Neural cell (in vitro differentiated cells): ENCODE measurements at regions not wholly inside any gene's neighbourhood (a gene's known extent, or its start where the extent isn't known, plus 50 kb on each side); places are given as distances from the start of the nearest gene placed in this dataset.

ENCODE experiments used
- H2AFZ ChIP-seq: fragments of 200-600, 300-800 bp; sonication (generic), shearing (Covaris generic); 2 replicates; pipeline ENCODE4 v1.6.0; 2014; ENCODE audit warnings: low read depth, mild to moderate bottlenecking, antibody characterized with exemption, low read length, moderate library complexity
- H3F3A ChIP-seq: fragments of 200-600 bp; shearing (Covaris generic); 2 replicates; pipeline ENCODE4 v1.6.1; 2016; ENCODE audit warnings: mild to moderate bottlenecking, moderate library complexity, mixed read lengths, antibody characterized with exemption, low read length; ENCODE audit not compliant: insufficient read depth, poor library complexity, severe bottlenecking
- H3K27ac ChIP-seq: fragments of 200-600, 300-800 bp; sonication (generic), shearing (Covaris generic); 2 replicates; pipeline ENCODE4 v1.5.1; 2014; ENCODE audit warnings: mild to moderate bottlenecking, low read length, moderate library complexity
- H3K27me3 ChIP-seq: fragments of 300-800, 200-600 bp; sonication (generic), shearing (Covaris generic); 2 replicates; pipeline ENCODE4 v1.6.0; 2014; ENCODE audit warnings: mild to moderate bottlenecking, low read depth, low read length, moderate library complexity; ENCODE audit not compliant: insufficient read depth
- H3K36me3 ChIP-seq: fragments of 300-800, 200-600 bp; sonication (generic), shearing (Covaris generic); 2 replicates; pipeline ENCODE4 v1.5.1; 2014; ENCODE audit warnings: mild to moderate bottlenecking, antibody characterized with exemption, low read length, moderate library complexity; ENCODE audit not compliant: insufficient read depth
- H3K4me2 ChIP-seq: fragments of 300-800, 200-600 bp; sonication (generic), shearing (Covaris generic); 2 replicates; pipeline ENCODE4 v1.6.0; 2014; ENCODE audit warnings: mild to moderate bottlenecking, low read length
- H3K4me3 ChIP-seq: fragments of 300-800, 200-600 bp; sonication (generic), shearing (Covaris generic); 2 replicates; pipeline ENCODE4 v1.5.1; 2014; ENCODE audit warnings: mild to moderate bottlenecking, low read length, moderate library complexity
- H3K79me2 ChIP-seq: fragments of 200-600 bp; shearing (Covaris generic); replicated peaks from 2 replicates; pipeline ENCODE4 v1.6.0; 2014; ENCODE audit warnings: mild to moderate bottlenecking, low read length, moderate library complexity; ENCODE audit not compliant: insufficient read depth
- H3K9ac ChIP-seq: fragments of 300-800, 200-600 bp; sonication (generic), shearing (Covaris generic); 2 replicates; pipeline ENCODE4 v1.6.1; 2016; ENCODE audit warnings: mild to moderate bottlenecking, low read length, mixed read lengths
- H3K9me2 ChIP-seq: fragments of 200-600 bp; shearing (Covaris generic); 2 replicates; pipeline ENCODE4 v1.6.1; 2016; ENCODE audit warnings: mild to moderate bottlenecking, low read length, mixed read lengths; ENCODE audit not compliant: insufficient read depth
- H3K9me3 ChIP-seq: fragments of 200-600, 300-800 bp; sonication (generic), shearing (Covaris generic); 2 replicates; pipeline ENCODE4 v1.6.1; 2016; ENCODE audit warnings: mild to moderate bottlenecking, mixed run types, low read length, moderate library complexity, mixed read lengths
- H4K20me1 ChIP-seq: fragments of 200-600 bp; shearing (Covaris generic); 2 replicates; pipeline ENCODE4 v1.6.1; 2016; ENCODE audit warnings: mild to moderate bottlenecking, mixed run types; ENCODE audit not compliant: insufficient read depth
- EP300 ChIP-seq: fragments of 450-650 bp; conservative IDR thresholded peaks from 2 replicates; pipeline ENCODE4 v1.6.1; 2014; ENCODE audit warnings: antibody characterized with exemption, mild to moderate bottlenecking, moderate library complexity; ENCODE audit not compliant: poor library complexity, severe bottlenecking
- EZH2 ChIP-seq: fragments of 200-600, 300-800 bp; shearing (Covaris generic), sonication (generic); IDR thresholded peaks from 2 replicates; pipeline ENCODE4 v1.6.1; 2014; ENCODE audit warnings: antibody characterized with exemption, low read length, borderline replicate concordance, mild to moderate bottlenecking; ENCODE audit not compliant: insufficient read depth, poor library complexity, severe bottlenecking
- MXI1 ChIP-seq: fragments of 450-650 bp; conservative IDR thresholded peaks from 2 replicates; pipeline ENCODE4 v1.6.1; 2014; ENCODE audit warnings: antibody characterized with exemption, mild to moderate bottlenecking; ENCODE audit not compliant: poor library complexity, severe bottlenecking
- POLR2AphosphoS5 ChIP-seq: IDR thresholded peaks from 2 replicates; pipeline ENCODE4 v1.6.1; 2012
- RAD21 ChIP-seq: fragments of 450-650 bp; conservative IDR thresholded peaks from 2 replicates; pipeline ENCODE4 v1.6.1; 2014; ENCODE audit warnings: antibody characterized with exemption, mild to moderate bottlenecking, moderate library complexity
- SMC3 ChIP-seq: fragments of 450-650 bp; conservative IDR thresholded peaks from 2 replicates; pipeline ENCODE4 v1.6.1; 2014; ENCODE audit warnings: antibody characterized with exemption, mild to moderate bottlenecking, moderate library complexity; ENCODE audit not compliant: poor library complexity
- TAF1 ChIP-seq: IDR thresholded peaks from 2 replicates; pipeline ENCODE4 v1.6.1; 2012; ENCODE audit warnings: low read depth
- TF ChIP-seq, protein P1 (sequence below): fragments of 450-650 bp; IDR thresholded peaks from 2 replicates; pipeline ENCODE4 v1.5.1; 2014; ENCODE audit warnings: antibody characterized with exemption, mild to moderate bottlenecking, moderate library complexity; ENCODE audit not compliant: poor library complexity, severe bottlenecking
- TF ChIP-seq, protein P2 (sequence below): IDR thresholded peaks from 2 replicates; pipeline ENCODE4 v1.6.1; 2012; ENCODE audit warnings: borderline replicate concordance

DNA sequence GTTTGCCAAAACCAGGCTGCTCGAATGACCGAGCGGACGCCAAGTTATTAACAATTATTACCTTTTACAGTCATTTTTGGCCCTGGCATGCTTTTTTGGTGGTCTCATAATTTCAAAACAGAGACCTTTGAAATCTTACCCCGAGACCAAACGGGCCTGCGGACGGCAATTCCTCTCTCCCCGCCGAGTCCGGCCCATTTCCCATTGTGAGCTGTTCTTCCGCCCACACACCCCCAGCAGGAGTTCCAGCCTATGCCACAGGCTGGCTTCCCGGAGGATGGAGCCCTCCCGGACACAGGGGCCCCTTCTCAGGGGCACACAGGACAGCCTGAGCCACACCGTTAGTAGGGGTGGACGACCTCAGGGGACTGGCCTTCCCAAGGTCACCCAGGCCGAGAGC lies 130.7 kb downstream of the C16orf95 start:
- H2AFZ ChIP-seq, result no peak overlapping the region
- H3K4me3 ChIP-seq, result no peak overlapping the region
- no peaks in the 10 kb centered on the region for H3K27me3 ChIP-seq
- H3K4me2 ChIP-seq, result no peak overlapping the region
- H3K9me3 ChIP-seq, result no peaks in the 10 kb centered on the region
- no peaks in the 10 kb centered on the region for H3K36me3 ChIP-seq
- no peaks in the 10 kb centered on the region for H4K20me1 ChIP-seq
- TF ChIP-seq MXI1, result no peak
- TF ChIP-seq, protein P1, sequence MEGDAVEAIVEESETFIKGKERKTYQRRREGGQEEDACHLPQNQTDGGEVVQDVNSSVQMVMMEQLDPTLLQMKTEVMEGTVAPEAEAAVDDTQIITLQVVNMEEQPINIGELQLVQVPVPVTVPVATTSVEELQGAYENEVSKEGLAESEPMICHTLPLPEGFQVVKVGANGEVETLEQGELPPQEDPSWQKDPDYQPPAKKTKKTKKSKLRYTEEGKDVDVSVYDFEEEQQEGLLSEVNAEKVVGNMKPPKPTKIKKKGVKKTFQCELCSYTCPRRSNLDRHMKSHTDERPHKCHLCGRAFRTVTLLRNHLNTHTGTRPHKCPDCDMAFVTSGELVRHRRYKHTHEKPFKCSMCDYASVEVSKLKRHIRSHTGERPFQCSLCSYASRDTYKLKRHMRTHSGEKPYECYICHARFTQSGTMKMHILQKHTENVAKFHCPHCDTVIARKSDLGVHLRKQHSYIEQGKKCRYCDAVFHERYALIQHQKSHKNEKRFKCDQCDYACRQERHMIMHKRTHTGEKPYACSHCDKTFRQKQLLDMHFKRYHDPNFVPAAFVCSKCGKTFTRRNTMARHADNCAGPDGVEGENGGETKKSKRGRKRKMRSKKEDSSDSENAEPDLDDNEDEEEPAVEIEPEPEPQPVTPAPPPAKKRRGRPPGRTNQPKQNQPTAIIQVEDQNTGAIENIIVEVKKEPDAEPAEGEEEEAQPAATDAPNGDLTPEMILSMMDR, result no peak
- TF ChIP-seq EP300, result no peak
- TF ChIP-seq TAF1, result no peak
- no peak for TF ChIP-seq RAD21
- no peak for TF ChIP-seq EZH2
- no peak for TF ChIP-seq POLR2AphosphoS5
- TF ChIP-seq SMC3, result no peak
- TF ChIP-seq, protein P2, sequence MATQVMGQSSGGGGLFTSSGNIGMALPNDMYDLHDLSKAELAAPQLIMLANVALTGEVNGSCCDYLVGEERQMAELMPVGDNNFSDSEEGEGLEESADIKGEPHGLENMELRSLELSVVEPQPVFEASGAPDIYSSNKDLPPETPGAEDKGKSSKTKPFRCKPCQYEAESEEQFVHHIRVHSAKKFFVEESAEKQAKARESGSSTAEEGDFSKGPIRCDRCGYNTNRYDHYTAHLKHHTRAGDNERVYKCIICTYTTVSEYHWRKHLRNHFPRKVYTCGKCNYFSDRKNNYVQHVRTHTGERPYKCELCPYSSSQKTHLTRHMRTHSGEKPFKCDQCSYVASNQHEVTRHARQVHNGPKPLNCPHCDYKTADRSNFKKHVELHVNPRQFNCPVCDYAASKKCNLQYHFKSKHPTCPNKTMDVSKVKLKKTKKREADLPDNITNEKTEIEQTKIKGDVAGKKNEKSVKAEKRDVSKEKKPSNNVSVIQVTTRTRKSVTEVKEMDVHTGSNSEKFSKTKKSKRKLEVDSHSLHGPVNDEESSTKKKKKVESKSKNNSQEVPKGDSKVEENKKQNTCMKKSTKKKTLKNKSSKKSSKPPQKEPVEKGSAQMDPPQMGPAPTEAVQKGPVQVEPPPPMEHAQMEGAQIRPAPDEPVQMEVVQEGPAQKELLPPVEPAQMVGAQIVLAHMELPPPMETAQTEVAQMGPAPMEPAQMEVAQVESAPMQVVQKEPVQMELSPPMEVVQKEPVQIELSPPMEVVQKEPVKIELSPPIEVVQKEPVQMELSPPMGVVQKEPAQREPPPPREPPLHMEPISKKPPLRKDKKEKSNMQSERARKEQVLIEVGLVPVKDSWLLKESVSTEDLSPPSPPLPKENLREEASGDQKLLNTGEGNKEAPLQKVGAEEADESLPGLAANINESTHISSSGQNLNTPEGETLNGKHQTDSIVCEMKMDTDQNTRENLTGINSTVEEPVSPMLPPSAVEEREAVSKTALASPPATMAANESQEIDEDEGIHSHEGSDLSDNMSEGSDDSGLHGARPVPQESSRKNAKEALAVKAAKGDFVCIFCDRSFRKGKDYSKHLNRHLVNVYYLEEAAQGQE, result no peak
- no peaks in the 10 kb centered on the region for H3F3A ChIP-seq
- no peak overlapping the region for H3K27ac ChIP-seq
- no peak overlapping the region for H3K9ac ChIP-seq
- no peaks in the 10 kb centered on the region for H3K9me2 ChIP-seq
- H3K79me2 ChIP-seq, result no peaks in the 10 kb centered on the region

DNA sequence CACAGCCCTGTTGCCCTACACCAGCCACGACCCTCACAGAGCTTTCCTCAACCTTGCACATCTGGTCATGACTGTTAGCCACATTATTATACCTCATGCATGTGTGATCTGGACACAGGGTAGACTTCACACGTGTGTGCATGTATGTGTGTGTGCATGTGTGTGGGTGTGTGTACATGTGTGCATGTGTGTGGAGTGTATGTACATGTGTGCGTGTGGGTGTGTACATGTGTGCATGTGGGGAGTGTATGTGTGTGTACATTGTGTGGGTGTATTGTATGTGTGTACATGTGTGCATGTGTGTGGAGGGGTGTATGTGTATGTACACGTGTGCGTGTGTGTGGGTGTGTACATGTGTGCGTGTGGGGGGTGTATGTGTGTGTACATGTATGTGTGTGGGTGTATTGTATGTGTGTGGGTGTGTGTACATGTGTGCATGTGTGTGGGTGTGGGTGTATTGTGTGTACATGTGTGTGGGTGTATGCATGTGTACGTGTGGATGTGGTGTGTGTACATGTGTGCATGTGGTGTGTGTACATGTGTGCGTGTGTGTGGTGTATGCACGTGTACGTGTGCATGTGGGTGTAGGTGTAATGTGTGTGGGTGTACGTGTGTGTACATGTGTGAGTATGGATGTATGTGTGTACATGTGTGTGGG lies 130.2 kb downstream of the C16orf95 start:
- Histone ChIP-seq H3K36me3 (no peaks in the 10 kb centered on the region), H3K9ac (no peak overlapping the region), H4K20me1 (no peaks in the 10 kb centered on the region), H3K27me3 (no peaks in the 10 kb centered on the region), H3K9me2 (no peaks in the 10 kb centered on the region), H3K79me2 (no peaks in the 10 kb centered on the region), H3K9me3 (no peaks in the 10 kb centered on the region), H2AFZ (no peak overlapping the region), H3K27ac (no peak overlapping the region), H3F3A (no peaks in the 10 kb centered on the region), H3K4me2 (no peak overlapping the region), H3K4me3 (no peak overlapping the region)
- TF ChIP-seq EP300, result no peak
- TF ChIP-seq RAD21, result no peak
- TF ChIP-seq, protein P2, result no peak
